GM10266 (cell line): ENCODE measurements at regions not wholly inside any gene's neighbourhood (a gene's known extent, or its start where the extent isn't known, plus 50 kb on each side); places are given as distances from the start of the nearest gene placed in this dataset.

ENCODE experiments used
- DNase-seq: peaks from one replicate; pipeline ENCODE4 v3.0.0; 2012; ENCODE audit errors: extremely low spot score
- TF ChIP-seq, protein P1 (sequence below): IDR thresholded peaks from 2 replicates; pipeline ENCODE4 v1.5.1; 2012; ENCODE audit warnings: mild to moderate bottlenecking, low read depth; ENCODE audit not compliant: control insufficient read depth, insufficient read depth; ENCODE audit errors: missing control alignments

DNA sequence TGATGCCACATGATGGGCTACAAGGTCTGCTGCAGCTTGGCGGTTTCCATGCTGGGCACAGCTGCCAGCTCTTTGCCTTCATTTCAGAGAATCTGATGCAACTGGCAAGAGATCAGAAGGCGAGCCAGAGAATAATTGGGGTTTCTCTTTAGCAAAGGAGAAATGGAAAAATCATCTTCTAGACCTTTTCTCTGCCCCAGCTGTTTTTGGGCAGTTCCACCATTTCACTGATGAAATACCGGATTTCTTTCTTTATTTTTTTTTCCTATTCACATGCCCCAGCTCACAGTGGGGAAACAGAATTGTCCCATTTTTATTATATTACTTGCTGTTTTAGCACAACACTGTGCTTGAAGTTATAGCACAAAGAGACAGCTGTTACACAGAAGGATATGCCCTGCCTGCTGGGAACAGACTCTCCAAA lies 439.3 kb upstream of the GOT2 start:
- TF ChIP-seq, protein P1, sequence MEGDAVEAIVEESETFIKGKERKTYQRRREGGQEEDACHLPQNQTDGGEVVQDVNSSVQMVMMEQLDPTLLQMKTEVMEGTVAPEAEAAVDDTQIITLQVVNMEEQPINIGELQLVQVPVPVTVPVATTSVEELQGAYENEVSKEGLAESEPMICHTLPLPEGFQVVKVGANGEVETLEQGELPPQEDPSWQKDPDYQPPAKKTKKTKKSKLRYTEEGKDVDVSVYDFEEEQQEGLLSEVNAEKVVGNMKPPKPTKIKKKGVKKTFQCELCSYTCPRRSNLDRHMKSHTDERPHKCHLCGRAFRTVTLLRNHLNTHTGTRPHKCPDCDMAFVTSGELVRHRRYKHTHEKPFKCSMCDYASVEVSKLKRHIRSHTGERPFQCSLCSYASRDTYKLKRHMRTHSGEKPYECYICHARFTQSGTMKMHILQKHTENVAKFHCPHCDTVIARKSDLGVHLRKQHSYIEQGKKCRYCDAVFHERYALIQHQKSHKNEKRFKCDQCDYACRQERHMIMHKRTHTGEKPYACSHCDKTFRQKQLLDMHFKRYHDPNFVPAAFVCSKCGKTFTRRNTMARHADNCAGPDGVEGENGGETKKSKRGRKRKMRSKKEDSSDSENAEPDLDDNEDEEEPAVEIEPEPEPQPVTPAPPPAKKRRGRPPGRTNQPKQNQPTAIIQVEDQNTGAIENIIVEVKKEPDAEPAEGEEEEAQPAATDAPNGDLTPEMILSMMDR = no peak
- no peak for DNase-seq

GRCh38 chr16:59170099-59170712 lies 436.1 kb upstream of the GOT2 start:
- TF ChIP-seq, protein P1 = no peak
- DNase-seq = no peak

DNA sequence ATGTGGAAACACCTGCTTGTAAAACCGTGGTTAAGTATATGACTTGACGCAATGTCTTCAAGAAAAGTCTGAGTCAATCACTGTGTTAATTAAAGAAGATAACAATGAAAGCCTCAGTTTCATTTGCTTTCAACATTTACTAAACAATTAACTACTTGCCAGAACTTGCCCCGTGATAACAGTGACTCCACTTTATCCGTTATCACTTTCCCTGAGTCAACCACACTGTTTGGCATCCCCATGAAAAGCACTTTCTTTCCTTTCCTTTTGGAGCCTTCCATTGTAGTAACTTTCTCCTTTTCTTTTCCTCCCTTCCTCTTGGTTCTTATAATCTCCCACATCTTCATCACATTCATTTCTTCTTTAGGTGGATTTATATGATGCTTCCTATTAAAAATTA lies 435.1 kb upstream of the GOT2 start:
- TF ChIP-seq, protein P1 = no peak
- DNase-seq = no peak

- TF ChIP-seq, protein P1 = no peak
- no peak for DNase-seq
These were observed 434.5 kb upstream of the GOT2 start for GRCh38 chr16:59168461-59169114.

DNA sequence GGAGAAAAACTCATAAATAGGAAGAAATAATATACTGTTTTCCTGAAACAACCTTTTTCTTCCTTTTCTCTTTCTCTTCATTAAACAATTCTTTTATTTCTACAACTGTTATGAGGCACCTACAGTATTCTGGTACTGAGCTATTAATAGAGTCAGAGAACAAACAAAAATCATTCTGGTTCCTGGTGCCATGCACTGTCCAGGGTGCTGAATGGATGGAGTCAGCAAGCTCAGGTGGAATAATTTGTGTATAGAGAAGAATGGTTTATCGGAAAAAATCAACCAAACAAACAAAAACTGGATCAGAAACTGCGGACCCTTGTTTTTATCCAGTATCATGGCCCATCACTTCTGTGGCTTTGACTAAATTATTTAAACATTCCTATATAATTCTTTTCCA lies 430.3 kb upstream of the GOT2 start:
- TF ChIP-seq, protein P1 = no peak
- DNase-seq = no peak

GRCh38 chr16:59163371-59164055 lies 429.4 kb upstream of the GOT2 start:
- no peak for DNase-seq
- TF ChIP-seq, protein P1 = no peak

GRCh38 chr16:59161679-59162078 lies 427.6 kb upstream of the GOT2 start:
- no peak for DNase-seq
- TF ChIP-seq, protein P1 = no peak
